ENCODE measurements at regions not wholly inside any gene's neighbourhood (a gene's known extent, or its start where the extent isn't known, plus 50 kb on each side); places are given as distances from the start of the nearest gene placed in this dataset.
A peak's percentile ranks its signal among the peaks of the same experiment; 100 is the strongest.

DNA sequence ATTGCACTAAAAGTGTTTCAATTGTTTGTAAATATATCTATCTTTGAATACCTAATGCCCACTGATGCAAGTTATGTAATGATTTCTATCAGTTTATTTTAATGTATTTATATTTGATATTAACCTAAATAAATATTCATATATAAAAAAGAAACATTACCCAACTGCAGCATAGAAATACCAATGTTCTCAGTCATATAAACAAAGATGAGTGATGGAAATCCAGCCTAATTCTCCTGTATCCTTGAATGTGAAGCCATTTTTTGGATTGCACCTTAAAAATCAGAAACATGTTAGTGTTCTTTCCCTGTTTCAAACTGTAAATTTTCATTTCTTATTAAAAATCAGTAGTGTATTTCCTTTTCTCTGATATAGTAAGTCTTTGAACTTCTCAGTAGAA is 305.8 kb upstream of the GNAI1 start:
- TF ChIP-seq, protein P1, sequence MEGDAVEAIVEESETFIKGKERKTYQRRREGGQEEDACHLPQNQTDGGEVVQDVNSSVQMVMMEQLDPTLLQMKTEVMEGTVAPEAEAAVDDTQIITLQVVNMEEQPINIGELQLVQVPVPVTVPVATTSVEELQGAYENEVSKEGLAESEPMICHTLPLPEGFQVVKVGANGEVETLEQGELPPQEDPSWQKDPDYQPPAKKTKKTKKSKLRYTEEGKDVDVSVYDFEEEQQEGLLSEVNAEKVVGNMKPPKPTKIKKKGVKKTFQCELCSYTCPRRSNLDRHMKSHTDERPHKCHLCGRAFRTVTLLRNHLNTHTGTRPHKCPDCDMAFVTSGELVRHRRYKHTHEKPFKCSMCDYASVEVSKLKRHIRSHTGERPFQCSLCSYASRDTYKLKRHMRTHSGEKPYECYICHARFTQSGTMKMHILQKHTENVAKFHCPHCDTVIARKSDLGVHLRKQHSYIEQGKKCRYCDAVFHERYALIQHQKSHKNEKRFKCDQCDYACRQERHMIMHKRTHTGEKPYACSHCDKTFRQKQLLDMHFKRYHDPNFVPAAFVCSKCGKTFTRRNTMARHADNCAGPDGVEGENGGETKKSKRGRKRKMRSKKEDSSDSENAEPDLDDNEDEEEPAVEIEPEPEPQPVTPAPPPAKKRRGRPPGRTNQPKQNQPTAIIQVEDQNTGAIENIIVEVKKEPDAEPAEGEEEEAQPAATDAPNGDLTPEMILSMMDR (IDR thresholded peaks at IDR 0.05; ENCODE audit: low read depth, low read length) = no peak
- no peak overlapping the region for H3K4me3 ChIP-seq (ENCODE audit: low read depth, low read length)

DNA sequence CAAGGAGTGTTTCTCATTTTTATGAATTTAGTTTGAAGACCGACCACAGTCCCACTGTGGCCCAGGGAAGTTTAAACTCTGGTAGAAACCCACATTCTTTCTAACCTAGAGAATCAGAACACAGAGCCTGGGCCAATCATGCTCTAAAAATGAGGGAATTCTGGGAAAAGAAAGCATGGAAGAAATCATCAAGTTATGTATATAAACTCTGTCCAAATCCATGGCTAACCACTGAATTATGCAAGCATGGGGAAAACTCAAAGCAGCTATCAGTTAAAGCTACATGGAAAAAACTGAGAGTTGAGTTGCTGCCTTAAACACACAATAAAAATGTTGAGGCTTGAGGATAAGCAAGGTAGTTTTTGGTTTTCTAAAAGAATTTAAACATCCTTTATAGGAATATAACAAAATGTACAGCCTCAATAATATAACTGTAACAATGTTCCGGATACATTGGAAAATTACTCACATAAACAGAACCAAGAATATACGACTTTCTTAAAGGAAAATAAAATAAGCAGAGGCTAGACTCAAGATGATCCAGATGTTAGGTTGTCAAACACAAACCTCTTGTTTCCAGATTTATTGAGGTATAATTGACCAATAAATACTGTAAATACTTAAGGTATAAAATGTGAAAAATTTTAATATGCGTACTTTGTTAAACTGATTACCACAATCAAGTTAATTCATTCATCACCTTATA is 311.2 kb upstream of the GNAI1 start:
- TF ChIP-seq, protein P1 (IDR thresholded peaks at IDR 0.05; ENCODE audit: low read depth, low read length) = no peak
- H3K4me3 ChIP-seq (ENCODE audit: low read depth, low read length) = no peak overlapping the region

DNA sequence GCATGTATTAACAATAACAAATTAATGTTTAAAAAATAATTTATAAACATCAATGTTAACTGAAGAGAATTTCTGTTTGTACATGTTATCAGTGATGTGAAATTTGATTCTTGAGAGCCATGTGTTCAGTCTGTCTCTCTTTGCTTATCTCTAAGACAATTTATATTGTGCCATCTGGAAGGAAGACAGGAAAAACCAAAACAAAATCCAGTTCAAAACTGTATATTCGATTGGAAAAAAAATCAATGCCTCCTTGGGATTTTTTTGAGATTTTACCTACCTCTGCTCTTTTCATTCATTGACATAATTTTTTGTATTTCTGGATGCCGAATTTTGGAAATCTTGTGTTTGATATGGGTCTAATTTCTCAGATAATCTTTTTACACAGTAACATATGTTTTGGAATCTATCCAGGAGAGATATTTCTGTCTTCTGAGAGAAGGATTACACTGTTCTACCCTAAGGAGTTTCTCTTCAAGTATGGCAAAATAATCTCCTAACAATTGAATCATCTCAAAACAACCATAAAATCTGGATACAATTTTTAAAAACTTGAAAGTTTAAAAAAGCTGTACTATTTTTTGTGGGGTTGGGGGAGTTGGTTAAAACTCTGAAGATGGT is 311.9 kb upstream of the GNAI1 start:
- no peak overlapping the region for H3K4me3 ChIP-seq (ENCODE audit: low read depth, low read length)
- TF ChIP-seq, protein P1 (IDR thresholded peaks at IDR 0.05; ENCODE audit: low read depth, low read length) = no peak

DNA sequence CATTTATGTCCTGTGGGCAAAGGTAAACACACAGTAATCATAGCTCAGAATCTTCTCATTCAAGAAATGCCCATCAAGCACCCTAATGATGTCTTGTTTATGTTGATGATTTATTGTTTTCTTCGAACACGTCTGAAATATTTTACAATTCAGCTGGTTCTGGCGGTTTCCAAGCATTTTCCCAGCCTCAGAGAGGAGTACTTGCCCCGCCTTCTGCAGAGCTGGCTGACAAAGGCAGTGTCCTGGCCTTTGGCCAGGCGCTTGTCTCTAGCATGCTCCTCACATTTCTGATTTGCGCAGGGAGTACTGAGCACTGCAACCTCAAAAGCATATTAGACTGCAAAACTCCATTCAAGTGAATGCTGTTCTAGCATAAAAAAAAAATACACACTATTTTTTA is 314.2 kb upstream of the GNAI1 start:
- no peak overlapping the region for H3K4me3 ChIP-seq (ENCODE audit: low read depth, low read length)
- TF ChIP-seq, protein P1 (IDR thresholded peaks at IDR 0.05; ENCODE audit: low read depth, low read length) = no peak

DNA sequence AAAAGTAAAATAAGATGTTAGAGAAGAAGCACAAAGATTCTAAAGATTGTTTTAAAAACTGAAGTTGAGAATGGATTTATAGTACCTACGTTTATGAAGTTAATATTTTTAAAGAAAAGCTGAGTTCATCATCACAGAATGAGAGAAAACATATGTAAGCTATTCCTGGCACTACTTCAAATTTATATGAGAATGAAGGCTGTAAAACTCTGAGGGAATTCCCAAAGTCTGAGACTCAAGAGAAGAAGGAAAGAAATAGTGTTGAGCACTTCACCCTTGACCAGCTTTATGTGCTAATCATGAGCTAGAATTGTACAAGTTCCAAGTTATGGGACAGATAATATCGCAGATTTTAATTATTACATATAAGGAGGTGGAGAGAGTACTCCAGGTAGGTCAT is 323.7 kb upstream of the GNAI1 start:
- TF ChIP-seq, protein P1 (IDR thresholded peaks at IDR 0.05; ENCODE audit: low read depth, low read length) = no peak

DNA sequence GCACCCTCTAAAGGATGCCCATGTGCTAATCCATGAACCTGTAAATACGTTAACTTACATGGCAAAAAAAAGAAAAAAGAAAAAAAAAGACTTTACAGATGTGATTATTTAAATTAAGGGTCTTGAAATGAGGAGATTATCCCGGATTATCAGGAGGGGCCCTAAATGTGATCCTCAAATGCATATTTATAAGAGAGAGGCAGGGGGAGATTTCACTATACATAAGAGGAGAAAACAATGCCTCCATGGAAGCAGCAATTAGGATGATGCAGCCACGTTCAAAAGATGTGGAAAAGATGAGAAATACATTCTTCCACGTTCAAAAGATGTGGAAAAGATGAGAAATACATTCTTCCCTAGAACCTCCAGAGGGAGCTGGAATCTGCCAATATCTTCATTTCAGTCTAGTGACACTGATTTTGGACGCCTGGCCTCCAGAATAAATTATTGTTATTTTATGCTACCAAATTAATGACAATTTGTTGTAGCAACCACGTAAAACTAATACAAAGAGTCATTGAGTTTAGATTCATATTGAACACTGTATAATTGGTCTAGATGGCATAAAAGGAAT is 328.4 kb upstream of the GNAI1 start:
- no peak overlapping the region for H3K4me3 ChIP-seq (ENCODE audit: low read depth, low read length)
- TF ChIP-seq, protein P1 (IDR thresholded peaks at IDR 0.05; ENCODE audit: low read depth, low read length) = peak; percentile 25; the same call in 1 of the 2 replicates

More for the DNA sequence above, 323.7 kb upstream of the GNAI1 start:
- H3K4me3 ChIP-seq (ENCODE audit: low read depth, low read length) = no peak overlapping the region

DNA sequence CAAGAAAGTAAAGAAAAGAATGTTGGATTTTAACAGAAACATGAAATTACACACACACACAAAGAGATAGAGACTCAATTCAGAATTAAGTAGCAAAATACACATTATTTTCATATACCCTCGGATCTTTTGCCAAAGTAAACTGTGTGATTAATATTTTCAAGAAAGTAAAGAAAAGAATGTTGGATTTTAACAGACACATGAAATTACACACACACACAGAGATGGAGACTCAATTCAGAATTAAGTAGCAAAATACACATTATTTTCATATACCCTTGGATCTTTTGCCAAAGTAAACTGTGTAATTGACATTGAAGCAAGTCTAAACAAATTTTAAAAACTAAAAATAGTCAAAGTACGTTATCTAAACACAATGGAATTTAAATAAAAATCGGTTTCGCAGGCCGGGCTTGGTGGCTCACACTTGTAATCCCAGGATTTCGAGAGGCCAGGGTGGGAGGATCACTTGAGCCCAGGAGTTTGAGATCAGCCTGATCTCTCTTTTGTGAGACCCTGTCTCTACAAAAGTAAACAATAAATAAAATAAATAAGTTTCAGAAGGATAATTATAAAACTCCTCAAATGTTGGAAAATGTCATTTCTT is 337.3 kb upstream of the MAGI2 start:
- TF ChIP-seq, protein P1 (IDR thresholded peaks at IDR 0.05; ENCODE audit: low read depth, low read length) = no peak

More for the DNA sequence above, 337.3 kb upstream of the MAGI2 start:
- no peak overlapping the region for H3K4me3 ChIP-seq (ENCODE audit: low read depth, low read length)

All from WI38 (cell line).